GM12892 (cell line): ENCODE measurements at regions not wholly inside any gene's neighbourhood (a gene's known extent, or its start where the extent isn't known, plus 50 kb on each side); places are given as distances from the start of the nearest gene placed in this dataset.

Source experiments
- POLR2AphosphoS5 ChIP-seq: IDR thresholded peaks from 2 replicates; pipeline ENCODE4 v1.6.1; 2011; ENCODE audit warnings: low read depth, low read length, control low read depth
- TAF1 ChIP-seq: IDR thresholded peaks from 2 replicates; pipeline ENCODE4 v1.6.1; 2011; ENCODE audit warnings: low read depth, mild to moderate bottlenecking, control low read depth, low read length, borderline replicate concordance

- TF ChIP-seq POLR2AphosphoS5 (no peak), TAF1 (no peak)
Measured at GRCh38 chr5:124236361-124237205, 509.9 kb downstream of the ZNF608 start.
